AG09309 (cell line): ENCODE measurements at regions not wholly inside any gene's neighbourhood (a gene's known extent, or its start where the extent isn't known, plus 50 kb on each side); places are given as distances from the start of the nearest gene placed in this dataset.

ENCODE experiments used
- DNase-seq: peaks from one replicate; pipeline ENCODE4 v3.0.0-alpha.2; 2010; ENCODE audit warnings: low read depth
- H3K4me3 ChIP-seq: 2 replicates; pipeline ENCODE4 v1.5.1; 2011; ENCODE audit warnings: mild to moderate bottlenecking, low read depth, low read length, moderate library complexity; ENCODE audit not compliant: control insufficient read depth
- CTCF ChIP-seq: IDR thresholded peaks from 2 replicates; pipeline ENCODE4 v1.5.1; 2011; ENCODE audit warnings: mild to moderate bottlenecking, low read depth, low read length, inconsistent platforms; ENCODE audit not compliant: insufficient read depth, control insufficient read depth; ENCODE audit errors: missing control alignments

- no peak overlapping the region for H3K4me3 ChIP-seq
- no peak for TF ChIP-seq CTCF
- DNase-seq: no peak
These were observed 1111.0 kb upstream of the ATXN8OS start for GRCh38 chr13:68996668-68997025.

- no peak for TF ChIP-seq CTCF
- no peak for DNase-seq
- H3K4me3 ChIP-seq: no peak overlapping the region
These were observed 1111.5 kb upstream of the ATXN8OS start for GRCh38 chr13:68995972-68996667.

- DNase-seq: no peak
- no peak for TF ChIP-seq CTCF
- no peak overlapping the region for H3K4me3 ChIP-seq
These were observed 1114.5 kb upstream of the ATXN8OS start for GRCh38 chr13:68993154-68993553.

GRCh38 chr13:68988176-68988575 lies 1119.5 kb upstream of the ATXN8OS start:
- no peak overlapping the region for H3K4me3 ChIP-seq
- TF ChIP-seq CTCF: no peak
- no peak for DNase-seq

GRCh38 chr13:68987585-68987984 lies 1120.0 kb upstream of the ATXN8OS start:
- no peak for TF ChIP-seq CTCF
- H3K4me3 ChIP-seq: no peak overlapping the region
- no peak for DNase-seq

- no peak for TF ChIP-seq CTCF
- DNase-seq: no peak
- no peak overlapping the region for H3K4me3 ChIP-seq
These were observed 1122.8 kb upstream of the ATXN8OS start for GRCh38 chr13:68984688-68985319.

GRCh38 chr13:68982961-68983619 lies 1124.5 kb upstream of the ATXN8OS start:
- no peak for TF ChIP-seq CTCF
- DNase-seq: no peak
- no peak overlapping the region for H3K4me3 ChIP-seq
